ENCODE measurements at regions not wholly inside any gene's neighbourhood (a gene's known extent, or its start where the extent isn't known, plus 50 kb on each side); places are given as distances from the start of the nearest gene placed in this dataset.

DNA sequence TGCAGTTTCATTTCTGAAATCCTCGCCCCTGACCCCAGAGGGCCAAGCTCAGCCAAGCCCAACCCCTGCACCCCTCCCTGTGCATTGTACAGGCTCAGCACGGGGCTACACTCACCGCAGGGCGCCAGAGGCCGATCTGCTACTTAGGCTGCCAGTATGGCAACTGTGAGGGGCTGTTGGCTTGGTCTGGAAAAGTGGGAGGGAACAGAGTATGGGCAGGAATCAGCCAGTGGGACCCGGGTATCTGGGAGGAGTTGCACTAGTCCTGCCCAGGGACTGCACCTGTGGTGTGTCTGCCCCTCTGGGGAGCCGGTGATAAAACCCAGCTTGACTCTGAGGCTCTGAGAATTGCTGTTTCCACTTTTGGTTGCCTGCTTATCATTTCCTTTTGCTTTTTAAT is 167.4 kb upstream of the KIF2A start:
- TF ChIP-seq POLR2A (IDR thresholded peaks at IDR 0.05; ENCODE audit: low read depth, low read length), result no peak
- TF ChIP-seq POLR2AphosphoS5 (IDR thresholded peaks at IDR 0.05; ENCODE audit: low read depth, low read length), result no peak
- no peak for TF ChIP-seq TAF1 (IDR thresholded peaks at IDR 0.05; ENCODE audit: borderline replicate concordance, low read depth, low read length)
